Endothelial cell of umbilical vein (primary cell): ENCODE measurements at regions not wholly inside any gene's neighbourhood (a gene's known extent, or its start where the extent isn't known, plus 50 kb on each side); places are given as distances from the start of the nearest gene placed in this dataset.

Experiments
- BruUV-seq: library from RNA; stranded (reverse); fragments of 400-500 nt; replicated peaks from 2 replicates; lab custom pipeline; 2021; lab: Mats Ljungman, UMichigan
- CTCF ChIA-PET: fragments of 300-600, 350-600 bp; sonication (Branson Sonifier 250); formaldehyde crosslinking; loops from one replicate; lab custom pipeline; 2021; ENCODE audit warnings: antibody characterized with exemption, inconsistent platforms; lab: Charles Lee
- POLR2A ChIA-PET: fragments of 300-600, 350-600 bp; sonication (Branson Sonifier 250); formaldehyde crosslinking; loops from one replicate; lab custom pipeline; 2021; ENCODE audit warnings: antibody characterized with exemption, inconsistent platforms; lab: Charles Lee
- DNase-seq: peaks from one replicate; pipeline ENCODE4 v3.0.0-alpha.2; 2011; ENCODE audit warnings: low read depth, low spot score
- FAIRE-seq: peaks from 2 replicates; lab custom pipeline; 2011; peaks lifted over from hg19 to GRCh38; lab: Jason Lieb, UNC
- H2AFZ ChIP-seq: 2 replicates; pipeline ENCODE4 v1.6.0; 2012; ENCODE audit warnings: low read depth, low read length, control low read depth, inconsistent platforms
- H3K27ac ChIP-seq: 2 replicates; pipeline ENCODE4 v1.5.1; 2011; ENCODE audit warnings: low read depth, mild to moderate bottlenecking, control low read depth, low read length, moderate library complexity; ENCODE audit not compliant: insufficient read depth
- H3K27me3 ChIP-seq, 2 experiments: 2 replicates each; pipeline versions ENCODE4 v1.6.0 to v1.6.1; 2011; ENCODE audit warnings: low read length in 2 of 2, mixed read lengths in 1 of 2; ENCODE audit not compliant: control insufficient read depth in 2 of 2, insufficient read depth in 2 of 2
- H3K36me3 ChIP-seq, 2 experiments: 2 replicates in 1 of 2; 3 replicates in 1 of 2; pipeline ENCODE4 v1.5.1; 2011; ENCODE audit warnings: low read length in 2 of 2, mild to moderate bottlenecking in 1 of 2, moderate library complexity in 1 of 2; ENCODE audit not compliant: control insufficient read depth in 2 of 2, insufficient read depth in 2 of 2; ENCODE audit errors: extremely low read depth in 1 of 2
- H3K4me1 ChIP-seq: 3 replicates; pipeline ENCODE4 v1.5.1; 2011; ENCODE audit warnings: mild to moderate bottlenecking, low read length; ENCODE audit not compliant: control insufficient read depth, insufficient read depth; ENCODE audit errors: extremely low read depth
- H3K4me2 ChIP-seq: 2 replicates; pipeline ENCODE4 v1.6.1; 2011; ENCODE audit warnings: low read length, control low read depth, mixed read lengths; ENCODE audit not compliant: insufficient read depth
- H3K4me3 ChIP-seq, 3 experiments: fragments of 200-600 bp in 1 of 3; sonication (generic), shearing (Covaris generic) in 1 of 3; replicated peaks in 1 of 3; 2 replicates each; pipeline ENCODE4 v1.5.1; 2011 to 2016; ENCODE audit warnings: control low read depth in 3 of 3, low read length in 3 of 3, mild to moderate bottlenecking in 2 of 3, inconsistent platforms in 1 of 3, low read depth in 1 of 3, moderate library complexity in 1 of 3; ENCODE audit not compliant: insufficient read depth in 1 of 3
- H3K79me2 ChIP-seq: 2 replicates; pipeline ENCODE4 v1.6.0; 2012; ENCODE audit warnings: low read length, inconsistent platforms; ENCODE audit not compliant: control insufficient read depth, insufficient read depth
- H3K9ac ChIP-seq: replicated peaks from 2 replicates; pipeline ENCODE3; 2011; ENCODE audit warnings: low read length, control low read depth; ENCODE audit not compliant: insufficient read depth; ENCODE audit errors: extremely low read depth
- H3K9me1 ChIP-seq: replicated peaks from 3 replicates; pipeline ENCODE4 v1.6.0; 2011; ENCODE audit warnings: mild to moderate bottlenecking, low read length; ENCODE audit not compliant: control insufficient read depth, insufficient read depth; ENCODE audit errors: extremely low read depth
- H3K9me3 ChIP-seq: replicated peaks from 2 replicates; pipeline ENCODE4 v1.5.1; 2012; ENCODE audit warnings: low read length, inconsistent platforms; ENCODE audit not compliant: control insufficient read depth, insufficient read depth
- H4K20me1 ChIP-seq: replicated peaks from 2 replicates; pipeline ENCODE3; 2011; ENCODE audit warnings: mild to moderate bottlenecking, low read length; ENCODE audit not compliant: control insufficient read depth, insufficient read depth; ENCODE audit errors: extremely low read depth
- EZH2 ChIP-seq: IDR thresholded peaks from 2 replicates; pipeline ENCODE4 v1.6.1; 2012; ENCODE audit warnings: borderline replicate concordance, low read depth, mild to moderate bottlenecking, moderate library complexity, low read length, inconsistent platforms; ENCODE audit not compliant: severe bottlenecking
- FOS ChIP-seq: IDR thresholded peaks from 2 replicates; pipeline ENCODE4 v1.6.1; 2011; ENCODE audit warnings: mild to moderate bottlenecking, low read length, moderate library complexity, borderline replicate concordance; ENCODE audit not compliant: insufficient read depth
- GATA2 ChIP-seq: IDR thresholded peaks from 2 replicates; pipeline ENCODE4 v1.7.0; 2011; ENCODE audit warnings: low read depth, mild to moderate bottlenecking, moderate library complexity, mixed read lengths, low read length; ENCODE audit not compliant: insufficient read length, insufficient read depth
- JUN ChIP-seq: IDR thresholded peaks from 2 replicates; pipeline ENCODE4 v1.6.1; 2011; ENCODE audit warnings: borderline replicate concordance, low read depth; ENCODE audit not compliant: insufficient read length, insufficient read depth
- MYC ChIP-seq: IDR thresholded peaks from one replicate; pipeline ENCODE4 v1.6.1; 2011; ENCODE audit warnings: mild to moderate bottlenecking, low read depth, low read length
- POLR2A ChIP-seq: IDR thresholded peaks from 2 replicates; pipeline ENCODE4 v1.6.1; 2012; ENCODE audit warnings: low read depth, mild to moderate bottlenecking, control low read depth, low read length
- POLR2AphosphoS5 ChIP-seq: IDR thresholded peaks from 2 replicates; pipeline ENCODE4 v1.6.1; 2012; ENCODE audit warnings: low read depth, mild to moderate bottlenecking, control low read depth, low read length, moderate library complexity; ENCODE audit not compliant: insufficient read depth
- dilution Hi-C: fragments of 300-500 bp; cut with MboI; formaldehyde crosslinking; loops from one replicate; pipeline ENCODE4 v1.15.0; 2019; ENCODE audit warnings: low sequenced_read_pairs; ENCODE audit not compliant: extremely low pct_ligation_motif_present
- intact Hi-C: fragments of 100-400 bp; cut with micrococcal nuclease; formaldehyde crosslinking; loops from one replicate; pipeline ENCODE4 v1.10.0; 2022
- TF ChIP-seq, protein P1 (sequence below): IDR thresholded peaks from 2 replicates; pipeline ENCODE4 v1.6.1; 2011; ENCODE audit not compliant: insufficient read depth, insufficient read length
- TF ChIP-seq, protein P2 (sequence below), 2 donors: IDR thresholded peaks; 1 replicate in 1 of 2; 2 replicates in 1 of 2; pipeline ENCODE4 v1.5.1; 2011; ENCODE audit warnings: low read length in 2 of 2, mild to moderate bottlenecking in 2 of 2, moderate library complexity in 2 of 2, control low read depth in 1 of 2, inconsistent platforms in 1 of 2, low read depth in 1 of 2; ENCODE audit not compliant: insufficient read depth in 1 of 2; ENCODE audit errors: extremely low read depth in 1 of 2

- H3K4me1 ChIP-seq: no peaks in the 10 kb centered on the region
- no peak overlapping the region for H3K4me3 ChIP-seq
- no peaks in the 10 kb centered on the region for H4K20me1 ChIP-seq
- no peak overlapping the region for H3K27ac ChIP-seq
- BruUV-seq: no TSS peak
- TF ChIP-seq JUN: no peak
- no peak for TF ChIP-seq GATA2
- TF ChIP-seq, protein P1, sequence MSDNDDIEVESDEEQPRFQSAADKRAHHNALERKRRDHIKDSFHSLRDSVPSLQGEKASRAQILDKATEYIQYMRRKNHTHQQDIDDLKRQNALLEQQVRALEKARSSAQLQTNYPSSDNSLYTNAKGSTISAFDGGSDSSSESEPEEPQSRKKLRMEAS: no peak
- TF ChIP-seq MYC: no peak
- no peak for TF ChIP-seq EZH2
- TF ChIP-seq, protein P2, sequence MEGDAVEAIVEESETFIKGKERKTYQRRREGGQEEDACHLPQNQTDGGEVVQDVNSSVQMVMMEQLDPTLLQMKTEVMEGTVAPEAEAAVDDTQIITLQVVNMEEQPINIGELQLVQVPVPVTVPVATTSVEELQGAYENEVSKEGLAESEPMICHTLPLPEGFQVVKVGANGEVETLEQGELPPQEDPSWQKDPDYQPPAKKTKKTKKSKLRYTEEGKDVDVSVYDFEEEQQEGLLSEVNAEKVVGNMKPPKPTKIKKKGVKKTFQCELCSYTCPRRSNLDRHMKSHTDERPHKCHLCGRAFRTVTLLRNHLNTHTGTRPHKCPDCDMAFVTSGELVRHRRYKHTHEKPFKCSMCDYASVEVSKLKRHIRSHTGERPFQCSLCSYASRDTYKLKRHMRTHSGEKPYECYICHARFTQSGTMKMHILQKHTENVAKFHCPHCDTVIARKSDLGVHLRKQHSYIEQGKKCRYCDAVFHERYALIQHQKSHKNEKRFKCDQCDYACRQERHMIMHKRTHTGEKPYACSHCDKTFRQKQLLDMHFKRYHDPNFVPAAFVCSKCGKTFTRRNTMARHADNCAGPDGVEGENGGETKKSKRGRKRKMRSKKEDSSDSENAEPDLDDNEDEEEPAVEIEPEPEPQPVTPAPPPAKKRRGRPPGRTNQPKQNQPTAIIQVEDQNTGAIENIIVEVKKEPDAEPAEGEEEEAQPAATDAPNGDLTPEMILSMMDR (IDR thresholded peaks at IDR 0.05; ENCODE audit: extremely low read depth in 1 of 2, insufficient read depth in 1 of 2, low read depth in 1 of 2, low read length in 2 of 2): no peak
- no peak for TF ChIP-seq FOS
- no peak for TF ChIP-seq POLR2AphosphoS5
- TF ChIP-seq POLR2A: no peak
- CTCF ChIA-PET: interaction anchor here (5.6 kb wide), 1 partner anchor 10 kb away, joined by 40 read pairs; no protein-coding TSS in a partner anchor
- no peaks in the 10 kb centered on the region for H3K27me3 ChIP-seq
- DNase-seq (no peak), FAIRE-seq (no peak)
- H2AFZ ChIP-seq: no peak overlapping the region
- intact Hi-C loops: no loop called here
- H3K79me2 ChIP-seq: no peaks in the 10 kb centered on the region
- H3K36me3 ChIP-seq: no peaks in the 10 kb centered on the region
- dilution Hi-C loops: no loop called here
- no peaks in the 10 kb centered on the region for H3K9me3 ChIP-seq
- POLR2A ChIA-PET: no interaction called here
- no peaks in the 10 kb centered on the region for H3K9me1 ChIP-seq
- no peak overlapping the region for H3K9ac ChIP-seq
- no peak overlapping the region for H3K4me2 ChIP-seq
These were observed 609.9 kb upstream of the AGTR1 start for GRCh38 chr3:148087601-148088371.
